Fibroblast of villous mesenchyme (primary cell): ENCODE measurements at regions not wholly inside any gene's neighbourhood (a gene's known extent, or its start where the extent isn't known, plus 50 kb on each side); places are given as distances from the start of the nearest gene placed in this dataset.
A peak's percentile ranks its signal among the peaks of the same experiment; 100 is the strongest.
"Not testable (repeated sequence)": the region's sequence is repeated elsewhere in the genome, so short reads cannot be mapped to it uniquely, and the experiment has no call there.

ENCODE experiments used
- DNase-seq: peaks from one replicate; pipeline ENCODE4 v3.0.0-alpha.2; 2010; ENCODE audit warnings: low read depth
- H3K4me3 ChIP-seq: 2 replicates; pipeline ENCODE4 v1.5.1; 2011; ENCODE audit warnings: low read depth, mild to moderate bottlenecking, low read length
- CTCF ChIP-seq: IDR thresholded peaks from 2 replicates; pipeline ENCODE4 v1.5.1; 2012; ENCODE audit warnings: low read depth, mild to moderate bottlenecking, low read length; ENCODE audit not compliant: insufficient read depth

- H3K4me3 ChIP-seq: no peak overlapping the region
- DNase-seq: no peak
- TF ChIP-seq CTCF: no peak
These were observed 84.2 kb upstream of the ARG1 start for GRCh38 chr6:131488780-131489179.

- DNase-seq: no peak
- no peak overlapping the region for H3K4me3 ChIP-seq
- no peak for TF ChIP-seq CTCF
These were observed 82.6 kb upstream of the ARG1 start for GRCh38 chr6:131490441-131490840.

GRCh38 chr6:131492932-131493573, 80.0 kb upstream of the ARG1 start:
- DNase-seq: no peak
- no peak overlapping the region for H3K4me3 ChIP-seq
- no peak for TF ChIP-seq CTCF

GRCh38 chr6:131504387-131504786, 68.6 kb upstream of the ARG1 start:
- not testable (repeated sequence) for DNase-seq

GRCh38 chr6:131510094-131510493, 62.9 kb upstream of the ARG1 start:
- no peak for TF ChIP-seq CTCF
- DNase-seq: no peak

More at GRCh38 chr6:131504387-131504786, 68.6 kb upstream of the ARG1 start:
- H3K4me3 ChIP-seq: not testable (repeated sequence)

GRCh38 chr6:131510591-131510990, 62.4 kb upstream of the ARG1 start:
- no peak for DNase-seq
- no peak overlapping the region for H3K4me3 ChIP-seq
- TF ChIP-seq CTCF: no peak

More at GRCh38 chr6:131510094-131510493, 62.9 kb upstream of the ARG1 start:
- H3K4me3 ChIP-seq: no peak overlapping the region

- peak; percentile 67 for TF ChIP-seq CTCF
- no peak overlapping the region for H3K4me3 ChIP-seq
- DNase-seq: peak; percentile 50
These were observed 53.2 kb upstream of the ARG1 start for GRCh38 chr6:131519670-131520436.
